H9 (cell line): ENCODE measurements at regions not wholly inside any gene's neighbourhood (a gene's known extent, or its start where the extent isn't known, plus 50 kb on each side); places are given as distances from the start of the nearest gene placed in this dataset.
A peak's percentile ranks its signal among the peaks of the same experiment; 100 is the strongest.

Experiments used
- DNase-seq: peaks from one replicate; pipeline ENCODE4 v3.0.0-alpha.2; 2017
- H2AFZ ChIP-seq: one replicate; pipeline ENCODE4 v1.6.1; 2013; ENCODE audit warnings: mild to moderate bottlenecking, low read length, control low read depth, moderate library complexity
- H2AK5ac ChIP-seq: 2 replicates; pipeline ENCODE4 v1.6.1; 2013; ENCODE audit warnings: low read length, control low read depth, mixed read lengths; ENCODE audit not compliant: insufficient read length
- H2BK120ac ChIP-seq: one replicate; pipeline ENCODE4 v1.6.1; 2013; ENCODE audit warnings: low read depth, mild to moderate bottlenecking, low read length, control low read depth, inconsistent platforms; ENCODE audit not compliant: poor library complexity, severe bottlenecking
- H2BK12ac ChIP-seq: 2 replicates; pipeline ENCODE4 v1.6.1; 2013; ENCODE audit warnings: low read length, control low read depth, mixed read lengths, low read depth; ENCODE audit not compliant: insufficient read length
- H2BK15ac ChIP-seq: 2 replicates; pipeline ENCODE4 v1.6.1; 2013; ENCODE audit warnings: low read depth, low read length, control low read depth
- H2BK20ac ChIP-seq: one replicate; pipeline ENCODE4 v1.6.1; 2013; ENCODE audit warnings: low read depth, mild to moderate bottlenecking, low read length, control low read depth, inconsistent platforms; ENCODE audit not compliant: poor library complexity, severe bottlenecking
- H2BK5ac ChIP-seq: 2 replicates; pipeline ENCODE4 v1.6.1; 2013; ENCODE audit warnings: low read length, control low read depth, mixed read lengths; ENCODE audit not compliant: insufficient read length
- H3K14ac ChIP-seq: 2 replicates; pipeline ENCODE4 v1.6.1; 2013; ENCODE audit warnings: low read length, control low read depth; ENCODE audit not compliant: insufficient read depth
- H3K18ac ChIP-seq: 2 replicates; pipeline ENCODE4 v1.6.1; 2013; ENCODE audit warnings: low read depth, mild to moderate bottlenecking, mixed read lengths, low read length, control low read depth; ENCODE audit not compliant: insufficient read length
- H3K23ac ChIP-seq: 2 replicates; pipeline ENCODE4 v1.6.1; 2013; ENCODE audit warnings: low read length, control low read depth, mixed read lengths, low read depth; ENCODE audit not compliant: insufficient read length
- H3K23me2 ChIP-seq: 2 replicates; pipeline ENCODE4 v1.6.1; 2013; ENCODE audit warnings: low read depth, mild to moderate bottlenecking, mixed read lengths, low read length, control low read depth; ENCODE audit not compliant: insufficient read length, poor library complexity, severe bottlenecking
- H3K27ac ChIP-seq: 2 replicates; pipeline ENCODE4 v1.5.1; 2013; ENCODE audit warnings: low read length, control low read depth, mixed read lengths, low read depth; ENCODE audit not compliant: insufficient read length
- H3K27me3 ChIP-seq: 2 replicates; pipeline ENCODE4 v1.6.1; 2013; ENCODE audit warnings: low read length, control low read depth, inconsistent platforms; ENCODE audit not compliant: insufficient read depth
- H3K4ac ChIP-seq: 2 replicates; pipeline ENCODE4 v1.6.1; 2013; ENCODE audit warnings: low read depth, mild to moderate bottlenecking, control low read depth, inconsistent platforms, low read length, moderate library complexity
- H3K4me1 ChIP-seq: 2 replicates; pipeline ENCODE4 v1.6.1; 2013; ENCODE audit warnings: low read length, control low read depth, inconsistent platforms; ENCODE audit not compliant: insufficient read depth
- H3K4me2 ChIP-seq: 2 replicates; pipeline ENCODE4 v1.6.1; 2013; ENCODE audit warnings: low read length, control low read depth, mixed read lengths; ENCODE audit not compliant: insufficient read length, insufficient read depth
- H3K56ac ChIP-seq: 2 replicates; pipeline ENCODE4 v1.6.1; 2013; ENCODE audit warnings: low read depth, mild to moderate bottlenecking, mixed read lengths, low read length, control low read depth; ENCODE audit not compliant: insufficient read length
- H3K79me1 ChIP-seq: 2 replicates; pipeline ENCODE4 v1.6.1; 2013; ENCODE audit warnings: low read depth, mild to moderate bottlenecking, moderate library complexity, low read length, control low read depth, inconsistent platforms; ENCODE audit not compliant: insufficient read depth, poor library complexity, severe bottlenecking
- H3K79me2 ChIP-seq: 2 replicates; pipeline ENCODE4 v1.6.1; 2013; ENCODE audit warnings: low read length, control low read depth, inconsistent platforms; ENCODE audit not compliant: insufficient read depth
- H3K9ac ChIP-seq: 2 replicates; pipeline ENCODE4 v1.6.1; 2013; ENCODE audit warnings: low read length, control low read depth, mixed read lengths; ENCODE audit not compliant: insufficient read length; ENCODE audit errors: extremely low read depth
- H3K9me3 ChIP-seq: one replicate; pipeline ENCODE4 v1.6.1; 2013; ENCODE audit warnings: low read depth, low read length, inconsistent platforms; ENCODE audit not compliant: control insufficient read depth
- H3T11ph ChIP-seq: one replicate; pipeline ENCODE4 v1.6.1; 2013; ENCODE audit warnings: mild to moderate bottlenecking, low read length, control low read depth, inconsistent platforms
- H4K20me1 ChIP-seq: one replicate; pipeline ENCODE4 v1.6.1; 2013; ENCODE audit not compliant: control insufficient read depth, insufficient read length, insufficient read depth
- H4K5ac ChIP-seq: 2 replicates; pipeline ENCODE4 v1.6.1; 2013; ENCODE audit warnings: low read depth, mild to moderate bottlenecking, mixed read lengths, low read length, control low read depth; ENCODE audit not compliant: insufficient read length
- H4K8ac ChIP-seq: replicated peaks from 2 replicates; pipeline ENCODE4 v1.6.1; 2013; ENCODE audit warnings: low read length, control low read depth, mixed read lengths, low read depth; ENCODE audit not compliant: insufficient read length
- H4K91ac ChIP-seq: 2 replicates; pipeline ENCODE4 v1.6.1; 2013; ENCODE audit warnings: low read depth, mild to moderate bottlenecking, moderate library complexity, mixed read lengths, low read length, control low read depth; ENCODE audit not compliant: insufficient read length
- H3K27ac Mint-ChIP-seq, 3 experiments: 2 replicates in 2 of 3; 3 replicates in 1 of 3; pipeline ENCODE4 v1.8.0; 2020 to 2021; ENCODE audit warnings: mixed read lengths in 3 of 3, mild to moderate bottlenecking in 1 of 3, moderate library complexity in 1 of 3
- H3K27me3 Mint-ChIP-seq: 2 replicates; pipeline ENCODE4 v1.8.0; 2021; ENCODE audit warnings: low read depth, mild to moderate bottlenecking, moderate library complexity, mixed read lengths
- H3K36me3 Mint-ChIP-seq, 3 experiments: 2 replicates in 2 of 3; 3 replicates in 1 of 3; pipeline ENCODE4 v1.8.0; 2020 to 2021; ENCODE audit warnings: low read depth in 3 of 3, mixed read lengths in 3 of 3; ENCODE audit not compliant: insufficient read depth in 1 of 3
- H3K4me1 Mint-ChIP-seq, 2 experiments: 2 replicates each; pipeline ENCODE4 v1.8.0; 2020; ENCODE audit warnings: mixed read lengths in 2 of 2
- H3K4me3 Mint-ChIP-seq, 2 experiments: 2 replicates in 1 of 2; 3 replicates in 1 of 2; pipeline ENCODE4 v1.8.0; 2020 to 2021; ENCODE audit warnings: mild to moderate bottlenecking in 2 of 2, mixed read lengths in 2 of 2, moderate library complexity in 1 of 2
- H3K9me3 Mint-ChIP-seq, 2 experiments: 2 replicates in 1 of 2; 3 replicates in 1 of 2; pipeline ENCODE4 v1.8.0; 2020; ENCODE audit warnings: mild to moderate bottlenecking in 2 of 2, mixed read lengths in 2 of 2, moderate library complexity in 1 of 2
- WGBS: extraction: QIAGEN DNeasy Blood & Tissue Kit; methylation state at CpG from one replicate; pipeline ENCODE4 v1.1.7; 2013; ENCODE audit warnings: missing lambda C conversion rate, low lambda C conversion rate, mixed read lengths; ENCODE audit not compliant: insufficient read length; ENCODE audit errors: extremely low coverage; 5-methylcytosine and 5-hydroxymethylcytosine counted together
- TF ChIP-seq, protein P1 (sequence below): fragments of 200-600 bp; sonication (generic); conservative IDR thresholded peaks from 3 replicates; pipeline ENCODE4 v1.8.0; 2021; ENCODE audit warnings: antibody characterized with exemption, mild to moderate bottlenecking

DNA sequence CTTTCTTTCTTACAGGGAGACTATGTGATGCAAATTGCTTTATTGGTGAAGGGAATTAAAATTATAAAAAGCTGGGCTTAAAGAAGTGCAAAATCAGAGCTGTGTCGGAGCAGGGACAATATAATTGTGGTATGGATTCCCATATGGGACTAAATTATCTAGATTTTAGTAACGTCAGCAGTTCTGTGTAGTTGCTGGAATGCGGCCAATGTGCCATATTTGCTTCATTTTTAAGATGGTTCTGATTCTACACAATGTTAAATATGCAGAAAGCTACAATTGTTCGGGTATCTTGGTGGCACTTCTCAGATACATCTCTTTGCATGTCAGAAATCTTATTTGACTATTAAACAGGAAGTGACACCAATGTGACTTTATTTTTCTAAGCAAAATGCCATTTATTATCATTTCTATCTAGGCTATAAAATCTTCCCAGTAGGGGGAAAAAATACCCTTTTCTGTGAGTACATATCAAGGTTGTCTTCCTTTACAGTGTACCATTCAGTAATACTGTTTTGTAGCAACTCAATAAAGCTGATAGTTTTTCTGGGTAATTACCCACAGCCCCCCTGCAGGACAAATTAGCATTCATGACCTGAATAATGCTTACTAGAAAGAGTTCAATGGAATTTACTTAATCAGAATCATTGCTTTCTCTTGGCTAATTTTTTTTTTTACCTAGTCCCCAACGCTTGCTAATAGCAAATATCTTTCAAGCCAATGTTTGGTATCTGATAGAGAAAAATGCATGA, 288.3 kb upstream of the ADGRL2 start:
- DNase-seq, result no peak
- Histone ChIP-seq H3K23ac (no peak overlapping the region), H3K14ac (no peak overlapping the region), H3K79me2 (no peaks in the 10 kb centered on the region), H3K9me3 (no peaks in the 10 kb centered on the region), H3K27ac (no peak overlapping the region), H3K4me2 (no peak overlapping the region), H3T11ph (no peak overlapping the region), H2BK15ac (no peak overlapping the region), H2BK12ac (no peak overlapping the region), H3K18ac (no peak overlapping the region), H2BK120ac (no peak overlapping the region), H3K4me1 (peaks cover 9% of the 10 kb centered on the region; the same call in 1 of the 2 replicates), H2AK5ac (no peak overlapping the region), H2BK20ac (no peak overlapping the region), H3K23me2 (no peaks in the 10 kb centered on the region), H4K20me1 (no peaks in the 10 kb centered on the region), H2AFZ (no peak overlapping the region), H3K79me1 (no peaks in the 10 kb centered on the region), H2BK5ac (no peak overlapping the region), H3K27me3 (no peaks in the 10 kb centered on the region), H4K5ac (no peak overlapping the region), H4K8ac (no peak overlapping the region), H3K9ac (no peak overlapping the region), H3K56ac (no peak overlapping the region), H3K4ac (no peak overlapping the region), H4K91ac (no peak overlapping the region)
- no CpG with 5 or more reads among the region's 5 CpGs for WGBS
- H3K4me1 Mint-ChIP-seq, result peaks cover 59 to 70% of the 10 kb centered on the region in 2 experiments
- no peak overlapping the region for H3K4me3 Mint-ChIP-seq
- peak overlapping the region in 2 of 3 experiments; percentile 4 to 75; a peak in 2 of 7 replicates for H3K27ac Mint-ChIP-seq
- H3K9me3 Mint-ChIP-seq, result no peaks in the 10 kb centered on the region
- TF ChIP-seq, protein P1, sequence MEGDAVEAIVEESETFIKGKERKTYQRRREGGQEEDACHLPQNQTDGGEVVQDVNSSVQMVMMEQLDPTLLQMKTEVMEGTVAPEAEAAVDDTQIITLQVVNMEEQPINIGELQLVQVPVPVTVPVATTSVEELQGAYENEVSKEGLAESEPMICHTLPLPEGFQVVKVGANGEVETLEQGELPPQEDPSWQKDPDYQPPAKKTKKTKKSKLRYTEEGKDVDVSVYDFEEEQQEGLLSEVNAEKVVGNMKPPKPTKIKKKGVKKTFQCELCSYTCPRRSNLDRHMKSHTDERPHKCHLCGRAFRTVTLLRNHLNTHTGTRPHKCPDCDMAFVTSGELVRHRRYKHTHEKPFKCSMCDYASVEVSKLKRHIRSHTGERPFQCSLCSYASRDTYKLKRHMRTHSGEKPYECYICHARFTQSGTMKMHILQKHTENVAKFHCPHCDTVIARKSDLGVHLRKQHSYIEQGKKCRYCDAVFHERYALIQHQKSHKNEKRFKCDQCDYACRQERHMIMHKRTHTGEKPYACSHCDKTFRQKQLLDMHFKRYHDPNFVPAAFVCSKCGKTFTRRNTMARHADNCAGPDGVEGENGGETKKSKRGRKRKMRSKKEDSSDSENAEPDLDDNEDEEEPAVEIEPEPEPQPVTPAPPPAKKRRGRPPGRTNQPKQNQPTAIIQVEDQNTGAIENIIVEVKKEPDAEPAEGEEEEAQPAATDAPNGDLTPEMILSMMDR, result 0 out of 3 replicates have a peak, but pooled peaks have one; percentile 19
- no peaks in the 10 kb centered on the region for H3K36me3 Mint-ChIP-seq
- no peaks in the 10 kb centered on the region for H3K27me3 Mint-ChIP-seq
